ENCODE measurements at regions not wholly inside any gene's neighbourhood (a gene's known extent, or its start where the extent isn't known, plus 50 kb on each side); places are given as distances from the start of the nearest gene placed in this dataset.

DNA sequence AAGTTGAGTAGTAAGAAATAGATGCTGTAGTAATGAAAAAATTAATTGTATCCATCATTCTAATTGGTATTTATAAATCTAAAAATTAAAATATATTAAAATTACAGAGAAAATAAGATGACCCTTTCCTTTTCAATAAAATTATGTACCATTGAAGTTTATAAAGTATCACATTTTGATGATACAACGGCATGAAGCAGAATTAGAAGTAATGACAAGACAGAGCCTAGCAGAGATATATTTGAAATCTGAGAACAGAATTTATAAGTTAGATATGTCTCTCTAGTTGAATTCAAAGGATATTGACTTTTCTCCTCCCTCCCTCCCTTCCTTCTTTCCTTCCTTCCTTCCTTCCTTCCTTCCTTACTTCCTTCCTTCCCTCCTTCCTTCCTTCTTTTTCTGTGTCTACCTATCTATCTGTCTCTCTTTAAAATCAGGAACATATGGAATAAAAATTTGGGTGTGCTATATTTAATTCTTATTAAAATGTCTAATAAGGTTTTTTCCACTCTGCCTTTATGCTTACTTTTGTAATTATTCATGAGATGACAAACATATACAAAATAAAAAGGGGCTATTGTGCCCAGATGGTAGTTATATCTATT is 258.5 kb upstream of the CD180 start:
- H3K79me2 ChIP-seq (ENCODE audit: control insufficient read depth, low read length), result no peaks in the 10 kb centered on the region
- no peaks in the 10 kb centered on the region for H3K9me2 ChIP-seq (replicated peaks; ENCODE audit: control insufficient read depth, low read length)
- no peaks in the 10 kb centered on the region for H3F3A ChIP-seq (ENCODE audit: control insufficient read depth, insufficient read depth)
- H3K36me3 ChIP-seq (ENCODE audit: control insufficient read depth, low read length), result no peaks in the 10 kb centered on the region
- no peak overlapping the region for H3K4me3 ChIP-seq (ENCODE audit: low read length)
- no peaks in the 10 kb centered on the region for H3K4me1 ChIP-seq (ENCODE audit: control insufficient read depth, low read length)
- H3K4me2 ChIP-seq (ENCODE audit: low read length), result no peak overlapping the region
- H3K27me3 ChIP-seq (ENCODE audit: control insufficient read depth, low read length), result no peaks in the 10 kb centered on the region
- TF ChIP-seq, protein P1, sequence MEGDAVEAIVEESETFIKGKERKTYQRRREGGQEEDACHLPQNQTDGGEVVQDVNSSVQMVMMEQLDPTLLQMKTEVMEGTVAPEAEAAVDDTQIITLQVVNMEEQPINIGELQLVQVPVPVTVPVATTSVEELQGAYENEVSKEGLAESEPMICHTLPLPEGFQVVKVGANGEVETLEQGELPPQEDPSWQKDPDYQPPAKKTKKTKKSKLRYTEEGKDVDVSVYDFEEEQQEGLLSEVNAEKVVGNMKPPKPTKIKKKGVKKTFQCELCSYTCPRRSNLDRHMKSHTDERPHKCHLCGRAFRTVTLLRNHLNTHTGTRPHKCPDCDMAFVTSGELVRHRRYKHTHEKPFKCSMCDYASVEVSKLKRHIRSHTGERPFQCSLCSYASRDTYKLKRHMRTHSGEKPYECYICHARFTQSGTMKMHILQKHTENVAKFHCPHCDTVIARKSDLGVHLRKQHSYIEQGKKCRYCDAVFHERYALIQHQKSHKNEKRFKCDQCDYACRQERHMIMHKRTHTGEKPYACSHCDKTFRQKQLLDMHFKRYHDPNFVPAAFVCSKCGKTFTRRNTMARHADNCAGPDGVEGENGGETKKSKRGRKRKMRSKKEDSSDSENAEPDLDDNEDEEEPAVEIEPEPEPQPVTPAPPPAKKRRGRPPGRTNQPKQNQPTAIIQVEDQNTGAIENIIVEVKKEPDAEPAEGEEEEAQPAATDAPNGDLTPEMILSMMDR (IDR thresholded peaks at IDR 0.05; ENCODE audit: low read depth, low read length, poor library complexity, severe bottlenecking), result no peak
- no peak for TF ChIP-seq EZH2phosphoT487 (IDR thresholded peaks at IDR 0.05; ENCODE audit: borderline replicate concordance, low read length)
- no peaks in the 10 kb centered on the region for H3K9me3 ChIP-seq (ENCODE audit: control insufficient read depth, insufficient read depth, low read length)
- no peak overlapping the region for H3K27ac ChIP-seq (ENCODE audit: low read depth, low read length)
- H4K20me1 ChIP-seq (ENCODE audit: control insufficient read depth, insufficient read depth, low read depth, low read length), result no peaks in the 10 kb centered on the region

DNA sequence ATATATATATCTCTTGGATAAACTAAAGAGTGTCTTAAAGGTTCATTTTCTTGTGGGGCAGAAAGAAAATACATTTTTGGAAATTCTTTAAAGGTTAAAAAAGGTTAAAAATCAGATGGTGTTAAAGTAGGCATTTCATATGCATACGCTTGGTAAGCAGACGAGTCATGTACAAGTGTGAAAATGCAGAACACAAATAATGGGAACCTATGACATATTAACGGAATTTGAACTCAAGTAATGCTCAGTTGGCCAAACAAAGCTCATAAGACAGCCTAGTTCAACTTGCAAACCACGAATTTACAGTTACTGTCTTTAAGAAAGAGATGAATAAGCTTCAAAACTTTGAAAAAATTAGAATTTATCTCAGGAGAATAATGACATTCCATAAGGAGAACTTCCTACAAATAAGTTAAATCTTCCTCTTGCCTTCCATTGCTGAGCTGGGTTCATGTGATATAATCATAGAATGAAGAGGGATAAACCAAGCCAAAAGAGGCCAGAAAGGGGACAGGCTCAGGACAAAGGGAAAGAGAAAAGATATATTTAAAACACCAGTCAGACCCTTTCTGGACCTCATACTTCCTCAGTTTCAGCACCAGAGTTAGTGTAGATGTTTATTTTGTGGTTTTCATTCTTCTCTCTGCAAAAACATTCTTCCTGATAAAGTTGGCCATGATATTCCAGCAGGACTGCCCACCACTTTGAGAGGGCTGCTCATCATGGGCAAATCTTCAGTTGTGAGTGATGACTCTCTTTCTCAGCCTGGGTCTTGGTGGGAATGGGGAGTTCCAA is 256.7 kb upstream of the CD180 start:
- H3K4me1 ChIP-seq (ENCODE audit: control insufficient read depth, low read length), result no peaks in the 10 kb centered on the region
- no peaks in the 10 kb centered on the region for H3F3A ChIP-seq (ENCODE audit: control insufficient read depth, insufficient read depth)
- no peak for TF ChIP-seq EZH2phosphoT487 (IDR thresholded peaks at IDR 0.05; ENCODE audit: borderline replicate concordance, low read length)
- TF ChIP-seq, protein P1 (IDR thresholded peaks at IDR 0.05; ENCODE audit: low read depth, low read length, poor library complexity, severe bottlenecking), result no peak
- H3K9me2 ChIP-seq (replicated peaks; ENCODE audit: control insufficient read depth, low read length), result no peaks in the 10 kb centered on the region
- H3K4me2 ChIP-seq (ENCODE audit: low read length), result no peak overlapping the region
- no peaks in the 10 kb centered on the region for H3K79me2 ChIP-seq (ENCODE audit: control insufficient read depth, low read length)
- no peaks in the 10 kb centered on the region for H4K20me1 ChIP-seq (ENCODE audit: control insufficient read depth, insufficient read depth, low read depth, low read length)
- no peaks in the 10 kb centered on the region for H3K9me3 ChIP-seq (ENCODE audit: control insufficient read depth, insufficient read depth, low read length)
- H3K4me3 ChIP-seq (ENCODE audit: low read length), result no peak overlapping the region
- no peak overlapping the region for H3K27ac ChIP-seq (ENCODE audit: low read depth, low read length)
- H3K36me3 ChIP-seq (ENCODE audit: control insufficient read depth, low read length), result no peaks in the 10 kb centered on the region
- no peaks in the 10 kb centered on the region for H3K27me3 ChIP-seq (ENCODE audit: control insufficient read depth, low read length)

DNA sequence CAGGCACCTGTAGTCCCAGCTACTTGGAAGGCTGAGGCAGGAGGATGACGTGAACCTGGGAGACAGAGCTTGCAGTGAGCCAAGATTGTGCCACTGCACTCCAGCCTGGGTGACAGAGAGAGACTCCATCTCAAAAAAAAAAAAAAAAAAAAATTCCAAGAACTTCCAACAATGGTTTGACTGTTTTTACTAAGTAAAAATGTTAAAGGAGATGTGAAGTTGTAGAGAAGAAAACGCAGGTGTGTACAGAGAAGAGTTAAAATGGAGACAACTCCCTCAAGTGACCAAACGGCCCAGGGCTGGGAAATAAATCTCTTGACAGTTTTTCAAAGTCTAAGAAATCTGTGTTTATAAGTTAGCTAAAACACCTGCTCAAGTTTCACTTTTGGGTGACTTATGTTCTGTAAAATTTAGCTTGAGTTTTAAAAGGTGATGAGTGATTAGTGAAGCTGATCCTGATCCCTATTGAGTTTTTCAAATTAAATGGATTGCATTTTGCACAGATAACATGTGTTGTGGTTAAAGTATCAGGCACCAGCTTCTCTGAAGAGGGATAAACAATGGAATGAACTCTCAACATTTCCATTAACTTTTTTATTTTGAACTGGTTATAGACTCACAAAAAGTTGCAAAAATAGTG is 255.2 kb upstream of the CD180 start:
- Histone ChIP-seq H3K27ac (ENCODE audit: low read depth, low read length) (no peak overlapping the region), H3K4me1 (ENCODE audit: control insufficient read depth, low read length) (no peaks in the 10 kb centered on the region), H3K79me2 (ENCODE audit: control insufficient read depth, low read length) (no peaks in the 10 kb centered on the region), H3K4me3 (ENCODE audit: low read length) (no peak overlapping the region), H3F3A (ENCODE audit: control insufficient read depth, insufficient read depth) (no peaks in the 10 kb centered on the region), H3K36me3 (ENCODE audit: control insufficient read depth, low read length) (no peaks in the 10 kb centered on the region), H3K4me2 (ENCODE audit: low read length) (no peak overlapping the region), H4K20me1 (ENCODE audit: control insufficient read depth, insufficient read depth, low read depth, low read length) (no peaks in the 10 kb centered on the region), H3K9me3 (ENCODE audit: control insufficient read depth, insufficient read depth, low read length) (no peaks in the 10 kb centered on the region), H3K27me3 (ENCODE audit: control insufficient read depth, low read length) (no peaks in the 10 kb centered on the region), H3K9me2 (replicated peaks; ENCODE audit: control insufficient read depth, low read length) (no peaks in the 10 kb centered on the region)
- no peak for TF ChIP-seq EZH2phosphoT487 (IDR thresholded peaks at IDR 0.05; ENCODE audit: borderline replicate concordance, low read length)
- TF ChIP-seq, protein P1 (IDR thresholded peaks at IDR 0.05; ENCODE audit: low read depth, low read length, poor library complexity, severe bottlenecking), result no peak

Data from DOHH2 (cell line).